HG02759 (cell line): ENCODE measurements at regions not wholly inside any gene's neighbourhood (a gene's known extent, or its start where the extent isn't known, plus 50 kb on each side); places are given as distances from the start of the nearest gene placed in this dataset.
"Not testable (repeated sequence)": the region's sequence is repeated elsewhere in the genome, so short reads cannot be mapped to it uniquely, and the experiment has no call there.

Experiments used
- ATAC-seq: cut with Tn5 transposase; IDR thresholded peaks from one replicate; pipeline ENCODE4 v1.9.1; 2021; ENCODE audit warnings: mild to moderate bottlenecking, moderate library complexity; ENCODE audit not compliant: unreplicated experiment

- ATAC-seq = no peak
These were observed 104.4 kb downstream of the SEC23IP start for GRCh38 chr10:119996944-119997343.

GRCh38 chr10:119997429-119997828, 104.9 kb downstream of the SEC23IP start:
- no peak for ATAC-seq

- no peak for ATAC-seq
These were observed 110.3 kb downstream of the SEC23IP start for GRCh38 chr10:120002785-120003184.

- ATAC-seq = no peak
These were observed 113.0 kb downstream of the SEC23IP start for GRCh38 chr10:120005207-120006201.

GRCh38 chr10:120007261-120007660, 114.7 kb downstream of the SEC23IP start:
- ATAC-seq = no peak

- no peak for ATAC-seq
These were observed 119.0 kb downstream of the SEC23IP start for GRCh38 chr10:120011359-120012130.

- no peak for ATAC-seq
These were observed 119.5 kb downstream of the SEC23IP start for GRCh38 chr10:120012131-120012400.

- ATAC-seq = no peak
These were observed 120.0 kb downstream of the SEC23IP start for GRCh38 chr10:120012566-120012965.

GRCh38 chr10:120014031-120014430, 121.5 kb downstream of the SEC23IP start:
- no peak for ATAC-seq

- no peak for ATAC-seq
These were observed 122.5 kb downstream of the SEC23IP start for GRCh38 chr10:120015064-120015463.

GRCh38 chr10:120016906-120017305, 124.4 kb downstream of the SEC23IP start:
- no peak for ATAC-seq

- no peak for ATAC-seq
These were observed 125.3 kb downstream of the SEC23IP start for GRCh38 chr10:120017733-120018417.

GRCh38 chr10:120018695-120019094, 126.2 kb downstream of the SEC23IP start:
- ATAC-seq = no peak

GRCh38 chr10:120019568-120019967, 127.0 kb downstream of the SEC23IP start:
- ATAC-seq = no peak

- ATAC-seq = no peak
These were observed 129.8 kb downstream of the SEC23IP start for GRCh38 chr10:120022357-120022756.

GRCh38 chr10:120034236-120034635, 141.7 kb downstream of the SEC23IP start:
- ATAC-seq = no peak

GRCh38 chr10:120039046-120039445, 146.5 kb downstream of the SEC23IP start:
- no peak for ATAC-seq

- no peak for ATAC-seq
These were observed 147.3 kb downstream of the SEC23IP start for GRCh38 chr10:120039826-120040225.

- ATAC-seq = no peak
These were observed 149.5 kb downstream of the SEC23IP start for GRCh38 chr10:120041807-120042559.

GRCh38 chr10:120042705-120043104, 150.2 kb downstream of the SEC23IP start:
- ATAC-seq = no peak

GRCh38 chr10:120047373-120047772, 154.8 kb downstream of the SEC23IP start:
- not testable (repeated sequence) for ATAC-seq
